ENCODE measurements at regions not wholly inside any gene's neighbourhood (a gene's known extent, or its start where the extent isn't known, plus 50 kb on each side); places are given as distances from the start of the nearest gene placed in this dataset.
"Not testable (repeated sequence)": the region's sequence is repeated elsewhere in the genome, so short reads cannot be mapped to it uniquely, and the experiment has no call there.

- no peak for DNase-seq
Observed at GRCh38 chr21:17238468-17238867, 274.4 kb upstream of the CXADR start.

GRCh38 chr21:17250778-17251241 is 262.0 kb upstream of the CXADR start:
- no peak for DNase-seq

- DNase-seq: no peak
Observed at GRCh38 chr21:17257784-17258183, 255.1 kb upstream of the CXADR start.

GRCh38 chr21:17264182-17264581 is 248.7 kb upstream of the CXADR start:
- no peak for DNase-seq

- no peak for DNase-seq
Observed at GRCh38 chr21:17269760-17270159, 243.1 kb upstream of the CXADR start.

GRCh38 chr21:17270229-17270628 is 242.6 kb upstream of the CXADR start:
- no peak for DNase-seq

- DNase-seq: no peak
Observed at GRCh38 chr21:17279663-17280062, 233.2 kb upstream of the CXADR start.

- not testable (repeated sequence) for DNase-seq
Observed at GRCh38 chr21:17293016-17293562, 219.8 kb upstream of the CXADR start.

GRCh38 chr21:17295997-17296396 is 216.8 kb upstream of the CXADR start:
- DNase-seq: no peak

- DNase-seq: not testable (repeated sequence)
Observed at GRCh38 chr21:17299576-17299975, 213.3 kb upstream of the CXADR start.

- DNase-seq: not testable (repeated sequence)
Observed at GRCh38 chr21:17327715-17328114, 185.1 kb upstream of the CXADR start.

- DNase-seq: no peak
Observed at GRCh38 chr21:17334484-17334883, 178.4 kb upstream of the CXADR start.

GRCh38 chr21:17340081-17340480 is 172.8 kb upstream of the CXADR start:
- no peak for DNase-seq

- DNase-seq: no peak
Observed at GRCh38 chr21:17343055-17343454, 169.8 kb upstream of the CXADR start.

GRCh38 chr21:17348357-17348756 is 164.5 kb upstream of the CXADR start:
- no peak for DNase-seq

GRCh38 chr21:17348849-17349248 is 164.0 kb upstream of the CXADR start:
- no peak for DNase-seq

- no peak for DNase-seq
Observed at GRCh38 chr21:17351766-17352165, 161.1 kb upstream of the CXADR start.

GRCh38 chr21:17352996-17353655 is 159.7 kb upstream of the CXADR start:
- no peak for DNase-seq

GRCh38 chr21:17359781-17360180 is 153.1 kb upstream of the CXADR start:
- DNase-seq: no peak

- DNase-seq: no peak
Observed at GRCh38 chr21:17368748-17369363, 144.0 kb upstream of the CXADR start.

GRCh38 chr21:17370263-17370662 is 142.6 kb upstream of the CXADR start:
- DNase-seq: no peak

GRCh38 chr21:17370916-17371315 is 141.9 kb upstream of the CXADR start:
- DNase-seq: no peak

GRCh38 chr21:17371450-17371849 is 141.4 kb upstream of the CXADR start:
- no peak for DNase-seq

- DNase-seq: no peak
Observed at GRCh38 chr21:17372200-17372599, 140.6 kb upstream of the CXADR start.

- no peak for DNase-seq
Observed at GRCh38 chr21:17386498-17386897, 126.3 kb upstream of the CXADR start.
